ENCODE measurements at regions not wholly inside any gene's neighbourhood (a gene's known extent, or its start where the extent isn't known, plus 50 kb on each side); places are given as distances from the start of the nearest gene placed in this dataset.

DNA sequence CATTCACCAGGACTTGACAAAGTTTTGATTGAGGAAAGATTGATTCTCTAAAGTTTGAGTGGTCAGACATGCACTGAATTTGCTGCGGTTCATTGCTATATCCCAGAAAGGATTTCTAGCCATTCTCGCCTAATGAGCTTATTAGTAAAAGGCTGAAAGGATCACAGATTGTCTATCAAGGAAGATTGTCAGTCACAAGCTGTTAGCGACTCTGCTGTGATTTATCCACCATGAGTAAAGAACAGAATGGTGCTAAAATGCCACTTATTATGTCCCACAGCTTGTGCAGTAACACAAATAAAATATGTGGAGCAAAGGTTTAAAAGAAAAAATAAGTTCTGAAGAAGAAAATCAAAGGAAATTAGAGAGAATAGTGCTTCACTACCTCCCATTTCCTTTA, 701.2 kb upstream of the CDH7 start:
- DNase-seq = no peak
- TF ChIP-seq GATA1 (IDR thresholded peaks at IDR 0.05; ENCODE audit: low read depth, low read length) = no peak
- TF ChIP-seq POLR2A (IDR thresholded peaks at IDR 0.05; ENCODE audit: low read length) = no peak

DNA sequence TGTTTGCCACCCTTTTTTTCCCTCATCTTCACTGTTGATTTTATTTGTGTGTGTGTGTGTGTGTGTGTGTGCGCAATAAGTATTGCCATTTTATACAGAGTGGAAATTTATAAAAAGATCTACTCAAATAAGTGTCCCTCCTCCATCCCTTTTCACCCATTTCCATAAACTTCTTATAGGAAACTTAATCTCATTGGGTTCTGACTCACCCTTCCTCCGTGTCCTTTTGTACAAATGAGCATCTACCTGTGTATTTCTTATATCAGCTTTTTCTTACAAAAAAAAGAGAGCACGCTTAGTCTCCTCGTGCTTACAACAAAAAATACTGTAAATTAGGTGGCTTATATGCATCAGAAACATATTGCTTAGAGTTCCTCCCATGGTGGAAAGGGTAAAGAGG, 711.2 kb upstream of the CDH7 start:
- TF ChIP-seq GATA1 (IDR thresholded peaks at IDR 0.05; ENCODE audit: low read depth, low read length) (no peak), POLR2A (IDR thresholded peaks at IDR 0.05; ENCODE audit: low read length) (no peak)

GRCh38 chr18:65035701-65036100, 715.1 kb upstream of the CDH7 start:
- DNase-seq = no peak
- TF ChIP-seq POLR2A (IDR thresholded peaks at IDR 0.05; ENCODE audit: low read length) (no peak), GATA1 (IDR thresholded peaks at IDR 0.05; ENCODE audit: low read depth, low read length) (no peak)

More for the DNA sequence above, 711.2 kb upstream of the CDH7 start:
- no peak for DNase-seq

- DNase-seq = no peak
- TF ChIP-seq POLR2A (IDR thresholded peaks at IDR 0.05; ENCODE audit: low read length) (no peak), GATA1 (IDR thresholded peaks at IDR 0.05; ENCODE audit: low read depth, low read length) (no peak)
Observed at GRCh38 chr18:65025756-65026155, 725.1 kb upstream of the CDH7 start.

- TF ChIP-seq GATA1 (IDR thresholded peaks at IDR 0.05; ENCODE audit: low read depth, low read length) (no peak), POLR2A (IDR thresholded peaks at IDR 0.05; ENCODE audit: low read length) (no peak)
- DNase-seq = no peak
Observed at GRCh38 chr18:65021021-65021420, 729.8 kb upstream of the CDH7 start.

GRCh38 chr18:65018184-65018583, 732.6 kb upstream of the CDH7 start:
- no peak for DNase-seq
- no peak for TF ChIP-seq POLR2A (IDR thresholded peaks at IDR 0.05; ENCODE audit: low read length)
- no peak for TF ChIP-seq GATA1 (IDR thresholded peaks at IDR 0.05; ENCODE audit: low read depth, low read length)

DNA sequence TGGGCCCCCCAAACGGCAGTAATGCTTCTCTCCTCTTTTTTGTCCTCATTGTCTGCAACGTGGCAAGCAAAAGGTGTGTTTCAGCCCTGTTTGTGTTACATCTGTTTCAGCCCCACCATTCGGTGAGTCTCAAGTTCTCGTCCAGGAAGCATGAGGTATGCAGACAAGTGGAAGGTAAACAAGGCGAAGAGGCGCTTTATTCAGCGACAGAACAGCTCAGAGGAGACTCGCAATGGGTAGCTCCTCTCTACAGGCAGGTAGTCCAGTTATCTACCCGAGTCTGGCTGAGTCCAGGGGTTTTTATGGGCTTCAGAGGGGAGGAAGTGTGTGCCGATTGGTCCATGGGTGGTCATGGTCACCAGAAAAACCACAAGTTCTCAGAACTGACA, 733.4 kb upstream of the CDH7 start:
- DNase-seq = no peak
- TF ChIP-seq GATA1 (IDR thresholded peaks at IDR 0.05; ENCODE audit: low read depth, low read length) (no peak), POLR2A (IDR thresholded peaks at IDR 0.05; ENCODE audit: low read length) (no peak)

DNA sequence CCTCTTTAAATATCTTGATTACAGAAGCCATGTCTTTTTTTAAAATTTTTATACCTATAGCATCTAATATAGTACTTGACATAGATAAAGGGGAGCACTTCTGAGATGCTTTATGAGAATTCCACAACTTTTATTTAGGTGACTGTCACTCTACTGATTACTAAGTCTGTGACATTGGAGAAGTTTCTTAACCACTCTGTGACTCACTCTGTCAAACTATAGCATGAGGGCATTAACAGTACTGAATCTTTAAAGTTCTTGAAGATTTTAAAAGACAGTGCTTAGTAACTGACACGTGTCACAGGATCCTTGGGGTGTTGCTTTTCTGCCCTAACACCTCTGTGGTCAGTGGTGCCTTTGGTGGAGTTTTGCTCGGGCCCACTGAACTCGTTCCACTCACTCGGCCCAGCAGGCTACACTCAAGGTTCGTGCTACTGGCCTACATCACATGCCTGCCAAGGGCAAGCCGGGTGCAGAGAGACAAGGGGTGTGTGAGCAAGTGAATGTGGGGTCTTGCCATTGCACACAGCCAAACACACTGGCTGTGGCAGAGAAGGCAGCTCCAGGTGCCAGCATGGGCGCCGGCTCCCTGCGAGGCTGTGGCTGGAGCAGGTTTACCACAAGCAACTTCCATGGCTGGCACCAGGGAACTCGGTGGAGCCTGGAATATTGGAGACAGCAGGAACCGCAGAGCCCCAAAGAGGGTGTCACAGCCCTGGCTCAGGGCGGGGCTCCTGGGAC, 734.0 kb upstream of the CDH7 start:
- DNase-seq = no peak
- TF ChIP-seq POLR2A (IDR thresholded peaks at IDR 0.05; ENCODE audit: low read length) (no peak), GATA1 (IDR thresholded peaks at IDR 0.05; ENCODE audit: low read depth, low read length) (no peak)

DNA sequence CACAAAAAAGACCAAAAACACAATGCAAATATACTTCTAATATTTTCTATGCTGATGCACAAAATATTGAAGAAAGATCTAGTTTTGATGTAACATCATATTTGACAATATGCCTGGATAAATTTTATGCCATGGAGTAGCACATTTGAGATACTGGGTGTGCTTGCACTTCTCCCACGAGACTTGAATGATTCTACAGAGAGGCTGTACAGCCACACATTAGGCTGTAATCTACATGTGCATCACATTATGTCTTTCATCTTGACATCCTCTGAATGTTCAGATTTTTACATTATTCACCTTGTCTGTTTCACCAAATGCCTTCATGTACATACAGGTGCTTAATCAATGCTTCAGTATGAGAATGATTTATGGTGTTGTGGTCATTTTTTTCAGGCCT, 756.4 kb upstream of the CDH7 start:
- DNase-seq = no peak
- TF ChIP-seq POLR2A (IDR thresholded peaks at IDR 0.05; ENCODE audit: low read length) (no peak), GATA1 (IDR thresholded peaks at IDR 0.05; ENCODE audit: low read depth, low read length) (no peak)

- no peak for DNase-seq
- TF ChIP-seq POLR2A (IDR thresholded peaks at IDR 0.05; ENCODE audit: low read length) = no peak
- no peak for TF ChIP-seq GATA1 (IDR thresholded peaks at IDR 0.05; ENCODE audit: low read depth, low read length)
Observed at GRCh38 chr18:64993695-64994094, 757.1 kb upstream of the CDH7 start.

DNA sequence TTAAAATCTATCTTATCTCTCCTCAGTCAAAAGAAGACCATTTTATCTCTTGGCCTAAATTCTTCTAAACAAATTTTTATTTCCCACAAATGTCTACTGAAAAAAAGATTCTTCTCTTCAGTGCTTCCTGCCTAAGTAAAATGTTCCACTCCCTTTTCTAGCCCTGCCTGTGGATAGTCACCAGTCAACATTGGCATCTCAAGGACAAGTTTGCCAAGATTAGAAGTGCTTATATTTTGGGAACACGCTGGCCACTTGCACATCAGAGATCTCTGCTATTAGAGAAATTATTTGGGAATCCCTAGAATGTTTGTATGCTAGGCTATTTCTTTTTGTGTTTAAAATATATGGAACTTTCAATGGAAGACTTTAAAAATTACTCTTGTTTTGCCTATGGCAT, 758.2 kb upstream of the CDH7 start:
- no peak for DNase-seq
- no peak for TF ChIP-seq POLR2A (IDR thresholded peaks at IDR 0.05; ENCODE audit: low read length)
- no peak for TF ChIP-seq GATA1 (IDR thresholded peaks at IDR 0.05; ENCODE audit: low read depth, low read length)

DNA sequence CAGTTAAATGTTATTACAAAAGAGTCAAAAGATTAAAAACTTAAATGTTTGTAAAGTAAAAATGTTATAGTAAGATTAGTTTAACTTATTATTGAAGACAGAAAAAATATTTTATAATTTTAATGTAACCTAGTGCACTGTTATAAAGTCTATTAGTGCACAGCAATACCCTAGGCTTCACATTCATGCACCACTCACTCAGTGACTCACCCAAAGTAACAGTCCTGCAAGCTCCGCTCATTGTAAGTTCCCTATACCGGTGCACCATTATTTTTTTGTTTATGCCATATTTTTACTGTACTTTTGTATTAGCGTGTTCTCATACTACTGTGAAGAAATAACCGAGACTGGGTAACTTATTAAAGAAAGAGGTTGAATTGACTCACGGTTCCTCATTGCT, 759.7 kb upstream of the CDH7 start:
- TF ChIP-seq POLR2A (IDR thresholded peaks at IDR 0.05; ENCODE audit: low read length) (no peak), GATA1 (IDR thresholded peaks at IDR 0.05; ENCODE audit: low read depth, low read length) (no peak)
- DNase-seq = no peak

DNA sequence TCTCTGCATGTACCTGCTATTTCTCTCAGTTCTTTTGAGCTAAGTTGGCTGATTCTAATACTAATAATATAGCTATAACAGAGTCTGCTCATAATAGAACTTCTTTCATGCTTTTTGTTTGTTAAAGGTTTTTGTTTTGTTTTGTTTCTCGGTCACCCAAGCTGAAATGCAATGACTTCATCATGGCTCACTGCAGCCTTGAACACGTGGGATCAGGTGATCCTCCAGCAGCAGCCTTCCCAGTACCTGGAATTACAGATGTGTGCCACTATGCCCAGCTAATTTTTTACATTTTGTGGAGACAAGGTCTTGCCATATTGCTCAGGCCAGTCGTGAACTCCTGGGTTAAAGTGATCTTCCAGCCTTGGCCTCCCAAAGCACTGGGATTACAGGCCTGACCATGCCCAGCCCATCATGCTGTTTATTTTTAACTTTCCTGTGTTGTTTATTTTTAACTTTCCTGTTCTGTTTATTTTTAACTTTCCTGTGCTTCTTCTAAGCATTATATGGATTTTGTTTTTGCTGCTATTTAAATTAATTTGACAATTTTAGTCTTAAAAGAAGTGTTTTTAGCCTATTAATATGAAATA, 763.8 kb upstream of the CDH7 start:
- no peak for DNase-seq
- no peak for TF ChIP-seq GATA1 (IDR thresholded peaks at IDR 0.05; ENCODE audit: low read depth, low read length)
- no peak for TF ChIP-seq POLR2A (IDR thresholded peaks at IDR 0.05; ENCODE audit: low read length)

- TF ChIP-seq GATA1 (IDR thresholded peaks at IDR 0.05; ENCODE audit: low read depth, low read length) = no peak
- no peak for TF ChIP-seq POLR2A (IDR thresholded peaks at IDR 0.05; ENCODE audit: low read length)
- DNase-seq = no peak
Observed at GRCh38 chr18:64983497-64984238, 767.1 kb upstream of the CDH7 start.
